GM23248 (cell line): ENCODE measurements at regions not wholly inside any gene's neighbourhood (a gene's known extent, or its start where the extent isn't known, plus 50 kb on each side); places are given as distances from the start of the nearest gene placed in this dataset.
"Not testable (repeated sequence)": the region's sequence is repeated elsewhere in the genome, so short reads cannot be mapped to it uniquely, and the experiment has no call there.

Source experiments
- DNase-seq: peaks from one replicate; pipeline ENCODE4 v3.0.0-alpha.2; 2015
- H2AFZ ChIP-seq: fragments of 200-600 bp; sonication (generic); 2 replicates; pipeline ENCODE4 v1.6.1; 2016; ENCODE audit warnings: antibody characterized with exemption
- H3F3A ChIP-seq: fragments of 200-600 bp; sonication (generic); 2 replicates; pipeline ENCODE4 v1.6.1; 2016; ENCODE audit warnings: mild to moderate bottlenecking, antibody characterized with exemption, mixed run types; ENCODE audit not compliant: insufficient read depth
- H3K27ac ChIP-seq: fragments of 200-600 bp; sonication (generic); 2 replicates; pipeline ENCODE4 v1.5.1; 2016; ENCODE audit warnings: mild to moderate bottlenecking
- H3K27me3 ChIP-seq: fragments of 200-600 bp; sonication (generic); replicated peaks from 2 replicates; pipeline ENCODE4 v1.6.1; 2016; ENCODE audit warnings: mild to moderate bottlenecking; ENCODE audit not compliant: insufficient read depth
- H3K36me3 ChIP-seq: fragments of 200-600 bp; sonication (generic); 2 replicates; pipeline ENCODE4 v1.6.1; 2016; ENCODE audit warnings: low read depth, mild to moderate bottlenecking
- H3K4me1 ChIP-seq: fragments of 200-600 bp; sonication (generic); 2 replicates; pipeline ENCODE4 v1.6.1; 2016; ENCODE audit warnings: mild to moderate bottlenecking; ENCODE audit not compliant: insufficient read depth
- H3K4me2 ChIP-seq: fragments of 200-600 bp; sonication (generic); one replicate; pipeline ENCODE4 v1.6.1; 2016; ENCODE audit warnings: mild to moderate bottlenecking; ENCODE audit not compliant: unreplicated experiment
- H3K4me3 ChIP-seq: fragments of 200-600 bp; sonication (generic); 2 replicates; pipeline ENCODE4 v1.5.1; 2016; ENCODE audit warnings: mild to moderate bottlenecking
- H3K79me2 ChIP-seq: fragments of 200-600 bp; sonication (generic); 2 replicates; pipeline ENCODE4 v1.6.1; 2016; ENCODE audit warnings: mild to moderate bottlenecking; ENCODE audit not compliant: insufficient read depth
- H3K9ac ChIP-seq: fragments of 200-600 bp; sonication (generic); 2 replicates; pipeline ENCODE4 v1.6.1; 2016; ENCODE audit warnings: mild to moderate bottlenecking
- H3K9me2 ChIP-seq: fragments of 200-600 bp; sonication (generic); 2 replicates; pipeline ENCODE4 v1.6.1; 2016; ENCODE audit warnings: mixed run types, mild to moderate bottlenecking, moderate library complexity; ENCODE audit not compliant: insufficient read depth
- H3K9me3 ChIP-seq: fragments of 200-600 bp; sonication (generic); one replicate; pipeline ENCODE4 v1.6.1; 2017; ENCODE audit warnings: low read depth
- H4K20me1 ChIP-seq: fragments of 200-600 bp; sonication (generic); 2 replicates; pipeline ENCODE4 v1.6.0; 2016; ENCODE audit not compliant: insufficient read depth
- EZH2 ChIP-seq: fragments of 200-600 bp; sonication (generic); IDR thresholded peaks from 2 replicates; pipeline ENCODE4 v1.6.1; 2018; ENCODE audit warnings: antibody characterized with exemption, mild to moderate bottlenecking; ENCODE audit not compliant: insufficient read depth, poor library complexity, severe bottlenecking
- EZH2phosphoT487 ChIP-seq: fragments of 200-600 bp; sonication (generic); IDR thresholded peaks from 2 replicates; pipeline ENCODE4 v1.6.1; 2018; ENCODE audit warnings: antibody characterized with exemption, moderate library complexity, mild to moderate bottlenecking, low read depth; ENCODE audit not compliant: insufficient read depth
- WGBS, 2 experiments: methylation state at CpG; one replicate each; pipeline ENCODE4 v1.1.6; 2015 to 2017; ENCODE audit warnings: low lambda C conversion rate in 2 of 2, low coverage in 1 of 2; ENCODE audit errors: missing lambda C conversion rate in 2 of 2; 5-methylcytosine and 5-hydroxymethylcytosine counted together
- in situ Hi-C: fragments of 300-500 bp; cut with MboI; formaldehyde crosslinking; loops from 2 replicates; pipeline ENCODE4 v1.15.0; 2020

DNA sequence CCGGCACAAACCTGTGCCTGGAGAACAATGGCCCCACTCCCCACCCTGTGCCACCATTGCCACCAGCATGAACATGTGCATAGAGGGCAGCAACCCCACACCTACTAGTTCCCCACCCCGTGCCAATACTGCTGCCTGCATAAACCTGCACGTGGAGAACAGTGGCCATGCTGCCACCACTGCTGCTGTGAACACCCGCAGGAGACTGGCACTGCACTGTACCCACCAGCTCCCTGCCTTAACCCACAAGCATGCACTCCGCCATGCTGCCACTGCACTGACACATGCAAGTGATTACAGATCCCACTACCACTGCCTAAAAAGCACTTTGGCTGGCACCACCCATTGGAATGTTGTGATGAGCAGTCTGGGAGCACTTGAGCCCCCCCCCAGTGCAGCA is 77.3 kb downstream of the NAA11 start:
- H3K9ac ChIP-seq: no peak overlapping the region
- no peak for DNase-seq
- no peak overlapping the region for H3K27ac ChIP-seq
- H3K79me2 ChIP-seq: no peaks in the 10 kb centered on the region
- TF ChIP-seq EZH2 (no peak), EZH2phosphoT487 (no peak)
- no peaks in the 10 kb centered on the region for H3K4me1 ChIP-seq
- H2AFZ ChIP-seq: no peak overlapping the region
- H3K9me2 ChIP-seq: no peaks in the 10 kb centered on the region
- no peaks in the 10 kb centered on the region for H3K9me3 ChIP-seq
- H3K4me2 ChIP-seq: no peak overlapping the region
- in situ Hi-C loops: no loop called here
- WGBS, 2 experiments: 52 to 64% methylated on average over 5 of the region's 5 CpGs
- no peaks in the 10 kb centered on the region for H3K27me3 ChIP-seq
- no peaks in the 10 kb centered on the region for H4K20me1 ChIP-seq
- H3K36me3 ChIP-seq: no peaks in the 10 kb centered on the region
- H3F3A ChIP-seq: no peaks in the 10 kb centered on the region
- H3K4me3 ChIP-seq: no peak overlapping the region

DNA sequence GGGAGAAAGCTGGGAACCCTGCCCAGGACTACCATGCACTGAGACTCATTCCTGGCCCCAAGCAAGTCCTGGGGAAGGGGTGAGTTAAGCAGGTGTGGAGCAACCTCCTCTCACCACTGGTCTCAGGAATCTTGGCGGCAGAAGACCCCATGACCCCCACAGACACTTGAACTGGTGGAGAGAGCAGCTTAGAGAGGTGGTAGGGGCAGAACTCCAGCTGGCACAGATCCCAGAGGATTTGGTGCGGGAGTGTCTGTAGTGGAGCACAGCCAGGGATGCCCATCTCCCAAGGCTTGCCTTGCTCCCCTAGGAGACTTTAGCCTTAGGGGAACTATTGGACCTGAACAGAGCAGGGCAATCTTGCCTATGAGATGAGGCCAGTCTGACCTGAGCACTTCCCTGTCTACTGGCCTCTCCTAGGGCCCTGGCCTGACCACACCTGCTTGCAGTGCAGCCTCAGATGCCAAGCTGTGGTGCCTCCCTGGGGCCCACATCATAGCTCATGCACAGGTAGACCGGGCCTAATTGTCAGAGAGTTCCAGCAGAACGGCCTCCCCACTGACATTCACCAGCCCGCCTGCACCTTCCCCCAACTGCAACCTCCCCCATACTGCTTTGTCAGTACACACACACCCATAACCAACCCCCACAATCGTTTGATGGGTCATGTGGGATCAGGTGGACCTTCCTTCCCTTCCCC is 78.0 kb downstream of the NAA11 start:
- Histone ChIP-seq H3K9me3 (no peaks in the 10 kb centered on the region), H3K27me3 (no peaks in the 10 kb centered on the region), H3K9ac (no peak overlapping the region), H3K36me3 (no peaks in the 10 kb centered on the region), H3K4me3 (no peak overlapping the region), H4K20me1 (no peaks in the 10 kb centered on the region), H3K4me2 (no peak overlapping the region), H2AFZ (no peak overlapping the region), H3K9me2 (no peaks in the 10 kb centered on the region), H3K27ac (no peak overlapping the region), H3F3A (no peaks in the 10 kb centered on the region), H3K4me1 (no peaks in the 10 kb centered on the region), H3K79me2 (no peaks in the 10 kb centered on the region)
- TF ChIP-seq EZH2 (no peak), EZH2phosphoT487 (no peak)
- in situ Hi-C loops: no loop called here
- no peak for DNase-seq
- WGBS, 2 experiments: 48 to 49% methylated on average over 6 of the region's 6 CpGs

DNA sequence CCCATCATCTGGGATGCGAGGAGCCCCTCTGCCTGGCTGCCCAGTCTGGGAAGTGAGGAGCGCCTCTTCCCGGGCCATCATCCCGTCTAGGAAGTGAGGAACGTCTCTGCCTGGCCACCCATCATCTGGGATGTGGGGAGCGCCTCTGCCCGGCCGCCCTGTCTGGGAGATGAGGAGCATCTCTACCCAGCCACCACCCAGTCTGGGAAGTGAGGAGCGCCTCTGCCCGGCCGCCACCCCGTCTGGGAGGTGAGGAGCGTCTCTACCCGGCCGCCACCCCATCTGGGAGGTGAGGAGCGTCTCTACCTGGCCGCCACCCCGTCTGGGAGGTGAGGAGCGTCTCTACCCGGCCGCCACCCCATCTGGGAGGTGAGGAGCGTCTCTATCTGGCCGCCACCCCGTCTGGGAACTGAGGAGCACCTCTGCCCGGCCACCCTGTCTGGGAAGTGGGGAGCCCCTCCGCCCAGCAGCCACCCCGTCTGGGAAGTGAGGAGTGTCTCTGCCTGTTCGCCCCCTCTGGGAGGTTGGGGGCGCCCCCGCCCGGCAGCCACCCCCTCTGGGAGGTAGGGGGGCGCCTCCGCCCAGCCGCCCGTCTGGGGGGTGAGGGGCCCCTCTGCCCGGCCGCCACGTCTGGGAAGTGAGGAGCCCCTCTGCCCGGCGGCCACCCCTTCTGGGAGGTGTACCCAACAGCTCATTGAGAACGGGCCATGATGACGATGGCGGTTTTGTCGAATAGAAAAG is 80.5 kb downstream of the NAA11 start:
- H3K27ac ChIP-seq, H4K20me1 ChIP-seq, H2AFZ ChIP-seq, H3K9ac ChIP-seq, H3K79me2 ChIP-seq, H3K4me3 ChIP-seq, in situ Hi-C loops, H3F3A ChIP-seq, H3K36me3 ChIP-seq, H3K4me1 ChIP-seq, H3K9me2 ChIP-seq, H3K27me3 ChIP-seq, H3K9me3 ChIP-seq, H3K4me2 ChIP-seq, DNase-seq: not testable (repeated sequence)
- WGBS, 2 experiments: 82 to 95% methylated on average over 17 to 39 of the region's 44 CpGs

DNA sequence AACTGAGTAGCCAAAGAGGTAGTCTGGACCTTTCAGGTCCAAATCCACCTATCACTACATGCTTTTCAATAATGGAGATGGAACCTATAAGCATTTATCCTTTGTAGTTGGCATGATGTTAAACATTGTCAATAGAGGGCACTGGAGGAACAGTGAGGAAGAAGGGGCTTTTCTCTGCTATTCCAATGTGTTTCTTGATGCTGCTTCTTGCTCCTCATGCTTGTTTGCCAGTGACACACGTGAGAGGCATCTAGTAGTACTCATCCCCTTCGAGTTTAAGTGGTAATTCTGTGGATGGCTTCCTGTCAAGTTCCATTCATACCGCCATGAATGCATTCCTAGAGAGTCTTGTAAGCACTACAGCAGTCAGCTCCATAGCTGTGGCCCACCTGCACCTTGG is 84.0 kb downstream of the NAA11 start:
- Histone ChIP-seq H4K20me1 (no peaks in the 10 kb centered on the region), H3K4me1 (no peaks in the 10 kb centered on the region), H3K36me3 (no peaks in the 10 kb centered on the region), H3K4me2 (no peak overlapping the region), H2AFZ (no peak overlapping the region), H3K27me3 (no peaks in the 10 kb centered on the region), H3K79me2 (no peaks in the 10 kb centered on the region), H3K9ac (no peak overlapping the region), H3K9me3 (no peaks in the 10 kb centered on the region), H3K9me2 (no peaks in the 10 kb centered on the region), H3K4me3 (no peak overlapping the region), H3K27ac (no peak overlapping the region), H3F3A (no peaks in the 10 kb centered on the region)
- TF ChIP-seq EZH2: no peak
- TF ChIP-seq EZH2phosphoT487: no peak
- WGBS, 2 experiments: 2% methylated on average over 3 of the region's 3 CpGs
- DNase-seq: peak; percentile 64
- in situ Hi-C loops: no loop called here
